HG03469 (cell line): ENCODE measurements at regions not wholly inside any gene's neighbourhood (a gene's known extent, or its start where the extent isn't known, plus 50 kb on each side); places are given as distances from the start of the nearest gene placed in this dataset.

Source experiments
- ATAC-seq: cut with Tn5 transposase; IDR thresholded peaks from one replicate; pipeline ENCODE4 v1.9.1; 2021; ENCODE audit warnings: mild to moderate bottlenecking, moderate library complexity, moderate number of reproducible peaks; ENCODE audit not compliant: unreplicated experiment

GRCh38 chr3:187822402-187822801 lies 77.1 kb upstream of the BCL6 start:
- ATAC-seq, result no peak

- no peak for ATAC-seq
Measured at GRCh38 chr3:187823746-187824145, 78.5 kb upstream of the BCL6 start.

GRCh38 chr3:187827723-187828122 lies 82.5 kb upstream of the BCL6 start:
- no peak for ATAC-seq

- ATAC-seq, result peak; percentile 74
Measured at GRCh38 chr3:187828579-187829452, 83.5 kb upstream of the BCL6 start.

GRCh38 chr3:187830181-187830580 lies 84.9 kb upstream of the BCL6 start:
- no peak for ATAC-seq

- ATAC-seq, result no peak
Measured at GRCh38 chr3:187831125-187832051, 86.1 kb upstream of the BCL6 start.

GRCh38 chr3:187832202-187832601 lies 86.9 kb upstream of the BCL6 start:
- ATAC-seq, result no peak

- no peak for ATAC-seq
Measured at GRCh38 chr3:187833375-187833774, 88.1 kb upstream of the BCL6 start.

GRCh38 chr3:187833799-187834578 lies 88.7 kb upstream of the BCL6 start:
- ATAC-seq, result no peak

GRCh38 chr3:187836823-187837770 lies 91.8 kb upstream of the BCL6 start:
- no peak for ATAC-seq

- ATAC-seq, result no peak
Measured at GRCh38 chr3:187838016-187838540, 92.8 kb upstream of the BCL6 start.

- ATAC-seq, result no peak
Measured at GRCh38 chr3:187839422-187839821, 94.2 kb upstream of the BCL6 start.

GRCh38 chr3:187840856-187841255 lies 95.6 kb upstream of the BCL6 start:
- no peak for ATAC-seq

GRCh38 chr3:187841560-187841959 lies 96.3 kb upstream of the BCL6 start:
- ATAC-seq, result no peak

- ATAC-seq, result no peak
Measured at GRCh38 chr3:187843654-187844053, 98.4 kb upstream of the BCL6 start.

- ATAC-seq, result no peak
Measured at GRCh38 chr3:187844708-187845107, 99.4 kb upstream of the BCL6 start.

GRCh38 chr3:187845826-187846225 lies 100.6 kb upstream of the BCL6 start:
- no peak for ATAC-seq

GRCh38 chr3:187848401-187848800 lies 103.1 kb upstream of the BCL6 start:
- no peak for ATAC-seq

GRCh38 chr3:187849016-187849654 lies 103.9 kb upstream of the BCL6 start:
- no peak for ATAC-seq
